SK-N-MC (cell line): ENCODE measurements at regions not wholly inside any gene's neighbourhood (a gene's known extent, or its start where the extent isn't known, plus 50 kb on each side); places are given as distances from the start of the nearest gene placed in this dataset.

Experiments used
- EZH2 ChIP-seq: fragments of 200-600 bp; sonication (generic); IDR thresholded peaks from one replicate; pipeline ENCODE4 v1.6.1; 2017; ENCODE audit warnings: antibody characterized with exemption
- FOXP2 ChIP-seq: optimal IDR thresholded peaks from 2 replicates; pipeline ENCODE3; 2011; ENCODE audit warnings: mild to moderate bottlenecking, moderate library complexity; ENCODE audit not compliant: insufficient read depth; ENCODE audit errors: extremely low read length, control extremely low read depth
- POLR2AphosphoS5 ChIP-seq: IDR thresholded peaks from 2 replicates; pipeline ENCODE4 v1.6.1; 2012; ENCODE audit warnings: mild to moderate bottlenecking, low read depth, low read length, borderline replicate concordance

GRCh38 chr21:35825370-35826353 is 234.7 kb downstream of the SETD4 start:
- TF ChIP-seq POLR2AphosphoS5 (no peak), EZH2 (no peak), FOXP2 (no peak)
